Coronary artery (tissue), 2 donors: ENCODE measurements at regions not wholly inside any gene's neighbourhood (a gene's known extent, or its start where the extent isn't known, plus 50 kb on each side); places are given as distances from the start of the nearest gene placed in this dataset.

Source experiments
- DNase-seq: peaks from one replicate; pipeline ENCODE4 v3.0.0-alpha.2; 2017; ENCODE audit warnings: low spot score
- H3K27ac ChIP-seq, 2 donors: fragments of 200-600 bp; sonication (generic); one replicate each; pipeline ENCODE4 v1.5.1; 2016 to 2019
- H3K4me3 ChIP-seq: fragments of 200-600 bp; sonication (generic); 2 replicates; pipeline ENCODE4 v1.5.1; 2016; ENCODE audit warnings: mild to moderate bottlenecking, moderate library complexity
- TF ChIP-seq, protein P1 (sequence below): fragments of 200-600 bp; sonication (generic); IDR thresholded peaks from one replicate; pipeline ENCODE4 v1.5.1; 2019; ENCODE audit warnings: antibody characterized with exemption

DNA sequence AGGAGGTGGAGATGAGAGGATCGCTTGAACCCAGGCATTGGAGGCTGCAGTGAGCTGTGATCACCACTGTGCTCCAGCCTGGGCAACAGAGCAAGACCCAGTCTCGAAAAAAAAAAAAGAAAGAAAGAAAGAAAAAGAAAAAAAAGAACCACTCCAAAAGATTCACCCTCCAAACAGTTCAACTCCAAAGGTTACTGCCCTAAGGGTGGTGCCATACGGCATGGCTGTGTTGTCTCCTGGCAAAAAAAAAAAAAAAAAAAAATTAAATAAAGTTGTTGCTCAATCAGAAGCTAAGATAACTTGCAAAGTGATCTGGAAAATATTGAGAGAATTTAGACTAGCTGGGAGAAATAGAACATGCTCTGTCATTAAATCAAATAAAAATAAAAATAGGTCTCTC is 79.5 kb downstream of the KCTD15 start:
- DNase-seq = no peak
- peak overlapping the region in 1 of 2 donors; percentile 26 for H3K27ac ChIP-seq
- H3K4me3 ChIP-seq = no peak overlapping the region
- TF ChIP-seq, protein P1, sequence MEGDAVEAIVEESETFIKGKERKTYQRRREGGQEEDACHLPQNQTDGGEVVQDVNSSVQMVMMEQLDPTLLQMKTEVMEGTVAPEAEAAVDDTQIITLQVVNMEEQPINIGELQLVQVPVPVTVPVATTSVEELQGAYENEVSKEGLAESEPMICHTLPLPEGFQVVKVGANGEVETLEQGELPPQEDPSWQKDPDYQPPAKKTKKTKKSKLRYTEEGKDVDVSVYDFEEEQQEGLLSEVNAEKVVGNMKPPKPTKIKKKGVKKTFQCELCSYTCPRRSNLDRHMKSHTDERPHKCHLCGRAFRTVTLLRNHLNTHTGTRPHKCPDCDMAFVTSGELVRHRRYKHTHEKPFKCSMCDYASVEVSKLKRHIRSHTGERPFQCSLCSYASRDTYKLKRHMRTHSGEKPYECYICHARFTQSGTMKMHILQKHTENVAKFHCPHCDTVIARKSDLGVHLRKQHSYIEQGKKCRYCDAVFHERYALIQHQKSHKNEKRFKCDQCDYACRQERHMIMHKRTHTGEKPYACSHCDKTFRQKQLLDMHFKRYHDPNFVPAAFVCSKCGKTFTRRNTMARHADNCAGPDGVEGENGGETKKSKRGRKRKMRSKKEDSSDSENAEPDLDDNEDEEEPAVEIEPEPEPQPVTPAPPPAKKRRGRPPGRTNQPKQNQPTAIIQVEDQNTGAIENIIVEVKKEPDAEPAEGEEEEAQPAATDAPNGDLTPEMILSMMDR = no peak

DNA sequence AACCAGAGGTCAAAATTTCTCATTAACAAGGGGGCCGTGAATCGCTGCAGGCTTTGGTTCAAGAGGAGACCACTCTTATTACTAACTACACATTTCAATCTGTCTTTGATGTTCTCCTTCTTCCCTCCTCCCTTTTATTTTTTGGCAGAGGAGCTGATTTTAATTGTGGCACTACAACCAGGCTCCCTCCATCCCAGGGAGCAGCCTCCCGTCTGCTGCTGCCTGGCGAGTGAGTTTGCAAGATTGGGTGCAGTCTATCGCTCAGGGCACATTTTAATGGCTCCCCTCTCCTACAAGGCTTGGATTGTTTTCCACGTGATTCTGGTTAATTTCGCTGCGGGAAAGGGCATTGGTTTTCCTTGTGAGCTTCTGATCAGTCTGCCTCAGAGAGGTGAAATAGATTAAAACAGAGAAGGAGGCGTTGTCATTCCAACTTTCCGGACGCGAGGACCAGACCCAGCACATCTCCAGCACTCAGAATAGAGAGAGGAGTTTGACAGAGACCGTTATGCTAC is 81.4 kb downstream of the KCTD15 start:
- H3K4me3 ChIP-seq = no peak overlapping the region
- DNase-seq = no peak
- TF ChIP-seq, protein P1 = no peak
- H3K27ac ChIP-seq = no peak overlapping the region

DNA sequence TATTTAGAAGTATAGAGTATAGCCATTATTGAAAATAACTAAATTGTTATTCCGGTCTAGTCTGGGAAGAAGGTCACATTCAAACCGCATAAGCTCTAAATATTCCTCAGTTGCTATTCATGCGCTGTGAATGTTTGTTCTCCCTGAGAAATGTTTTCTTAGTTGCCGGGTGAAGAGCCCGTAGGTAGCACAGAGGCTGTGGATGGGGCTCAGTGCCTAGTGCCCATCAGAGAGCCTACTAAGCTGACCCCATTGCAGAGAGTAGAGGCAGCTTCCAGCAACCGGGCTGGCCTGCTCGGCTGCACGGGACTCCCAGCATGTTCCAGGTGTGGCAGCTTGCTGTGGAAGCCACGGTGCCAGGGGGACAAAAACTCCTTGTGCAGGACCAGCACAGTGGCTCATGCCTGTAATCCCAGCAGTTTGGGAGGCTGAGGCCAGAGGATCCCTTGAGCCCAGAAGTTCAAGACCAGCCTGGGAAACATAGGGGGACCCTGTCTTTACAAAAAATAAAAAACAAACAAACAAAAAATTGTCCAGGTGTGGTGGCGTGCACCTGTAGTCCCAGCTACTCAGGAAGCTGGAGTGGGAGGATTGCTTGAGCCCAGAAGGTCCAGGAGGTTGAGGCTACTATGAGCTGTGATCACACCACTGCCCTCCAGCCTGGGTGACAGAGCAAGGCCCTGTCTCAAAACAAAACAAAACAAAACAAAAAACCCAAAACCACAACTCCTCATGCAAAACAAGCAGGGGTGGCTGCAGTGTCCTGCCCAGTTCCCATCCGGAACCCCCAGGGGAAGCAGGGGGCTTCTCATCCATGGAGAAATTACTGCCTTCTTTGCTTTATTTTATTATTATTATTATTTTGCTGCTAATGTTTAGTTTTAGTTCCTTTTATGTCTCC is 82.5 kb downstream of the KCTD15 start:
- Histone ChIP-seq H3K27ac (no peak overlapping the region), H3K4me3 (no peak overlapping the region)
- no peak for DNase-seq
- TF ChIP-seq, protein P1 = no peak

DNA sequence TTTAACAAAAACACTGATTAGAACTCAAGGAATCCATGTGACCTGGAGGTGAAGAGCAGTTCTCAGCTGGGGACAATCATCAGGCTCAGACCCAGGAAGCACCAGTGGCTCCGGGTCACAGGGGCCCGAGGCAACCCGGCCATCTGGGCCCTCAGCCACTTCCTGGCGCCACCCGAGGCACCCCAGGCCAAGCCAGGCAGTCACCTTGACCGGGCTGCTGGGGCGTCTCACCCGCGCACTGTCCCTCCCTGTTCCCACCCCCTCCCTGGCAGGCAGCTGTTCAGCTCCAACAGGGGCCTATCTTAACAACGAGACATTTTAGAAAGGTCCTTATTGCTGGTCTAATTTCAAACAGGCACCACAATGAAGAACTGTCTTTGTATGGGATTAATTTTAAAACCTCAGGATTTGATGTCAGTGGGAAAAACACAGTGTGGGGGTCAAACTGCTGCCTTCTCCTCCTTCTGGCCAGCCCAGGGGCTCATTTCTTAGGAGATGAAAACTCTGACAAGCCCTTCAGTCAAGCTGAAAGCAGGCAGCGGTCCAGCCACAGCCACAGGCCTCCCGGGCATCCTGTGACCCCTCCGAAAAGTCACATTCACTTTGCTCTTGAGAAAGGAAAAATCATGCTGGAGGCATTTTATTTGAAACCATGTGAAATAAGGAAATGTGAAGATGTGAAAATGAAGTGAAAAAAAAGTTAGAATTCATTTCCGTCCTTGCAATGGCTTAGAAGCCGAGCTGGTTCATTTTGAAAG is 83.3 kb downstream of the KCTD15 start:
- H3K27ac ChIP-seq = peak overlapping the region in 1 of 2 donors; percentile 35
- H3K4me3 ChIP-seq = no peak overlapping the region
- DNase-seq = no peak
- TF ChIP-seq, protein P1 = no peak

DNA sequence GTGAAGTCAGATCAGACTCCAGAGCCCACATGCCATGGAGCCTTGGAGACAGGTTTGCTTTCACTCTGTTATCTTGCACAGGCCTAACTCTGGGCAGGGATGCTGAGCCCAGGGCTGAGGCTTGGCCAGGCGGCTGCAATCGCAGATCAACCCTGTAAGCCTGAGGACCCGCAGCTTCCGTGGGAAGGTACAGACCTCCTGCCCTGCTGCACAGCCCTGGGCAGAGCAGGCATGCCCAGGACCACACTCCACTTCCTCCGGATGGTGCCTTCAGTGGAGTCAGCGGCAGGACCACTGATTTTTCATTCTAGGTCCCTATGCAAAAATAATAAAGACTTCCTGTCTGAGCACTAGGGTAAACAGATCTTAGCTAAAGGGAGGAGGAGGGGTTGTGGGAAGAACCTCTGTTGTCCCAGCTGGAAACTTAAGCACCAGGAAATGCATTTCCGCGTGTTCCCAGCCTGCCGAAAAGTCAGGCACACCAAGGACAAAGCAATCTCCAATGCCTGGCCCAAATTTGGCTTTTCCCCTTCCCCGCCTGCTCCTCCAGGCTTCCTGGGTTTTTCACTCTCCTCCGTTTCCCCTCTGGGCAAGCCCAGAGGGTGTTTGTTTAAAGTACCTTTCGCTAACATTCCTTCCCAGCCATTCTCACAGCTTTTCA is 87.3 kb downstream of the KCTD15 start:
- no peak overlapping the region for H3K27ac ChIP-seq
- TF ChIP-seq, protein P1 = no peak
- no peak for DNase-seq
- peak overlapping the region; percentile 14 for H3K4me3 ChIP-seq

DNA sequence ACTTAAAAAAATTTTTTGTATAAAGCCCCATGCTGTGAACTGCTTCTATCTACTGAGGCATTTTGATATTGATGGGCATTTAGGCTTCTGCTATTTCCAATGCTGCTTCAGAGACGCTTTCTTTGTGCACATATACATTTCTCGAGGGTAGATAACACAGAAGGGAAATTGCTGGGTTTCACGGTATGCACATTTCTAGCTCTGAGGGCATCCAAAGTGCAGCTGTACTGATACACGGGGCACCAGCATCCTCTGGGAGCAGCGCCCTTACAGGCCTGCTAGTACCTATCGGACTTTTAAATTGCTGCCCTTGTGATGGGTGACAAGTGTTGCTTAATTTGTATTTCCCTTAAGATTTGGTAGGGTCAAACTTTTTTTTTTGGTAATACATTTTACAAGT is 88.6 kb downstream of the KCTD15 start:
- DNase-seq = no peak
- H3K27ac ChIP-seq = no peak overlapping the region
- H3K4me3 ChIP-seq = no peak overlapping the region
- TF ChIP-seq, protein P1 = no peak
